ENCODE measurements at regions not wholly inside any gene's neighbourhood (a gene's known extent, or its start where the extent isn't known, plus 50 kb on each side); places are given as distances from the start of the nearest gene placed in this dataset.
"Not testable (repeated sequence)": the region's sequence is repeated elsewhere in the genome, so short reads cannot be mapped to it uniquely, and the experiment has no call there.

- no peak for TF ChIP-seq CTCF (IDR thresholded peaks at IDR 0.05)
- intact Hi-C loops (cut with DNase I), result no loop called here
Observed at GRCh38 chr2:35962585-35963146, 392.9 kb upstream of the CRIM1 start.

GRCh38 chr2:35960596-35960995, 395.0 kb upstream of the CRIM1 start:
- Histone ChIP-seq H3K4me1 (no peaks in the 10 kb centered on the region), H3K4me3 (no peak overlapping the region), H3K27me3 (no peaks in the 10 kb centered on the region), H3K36me3 (no peaks in the 10 kb centered on the region), H3K9me3 (no peaks in the 10 kb centered on the region), H3K27ac (no peak overlapping the region)
- ATAC-seq, result no peak
- no peak for DNase-seq
- TF ChIP-seq CTCF (IDR thresholded peaks at IDR 0.05), result no peak
- intact Hi-C loops (cut with DNase I), result no loop called here
- no peak for FAIRE-seq
- 51 to 61% methylated on average over 1 of the region's 1 CpG for WGBS, 2 donors

More at GRCh38 chr2:35962585-35963146, 392.9 kb upstream of the CRIM1 start:
- no peak for FAIRE-seq
- WGBS, 2 donors, result 65 to 77% methylated on average over 4 of the region's 4 CpGs
- H3K27me3 ChIP-seq, result no peaks in the 10 kb centered on the region
- no peak overlapping the region for H3K4me3 ChIP-seq
- H3K4me1 ChIP-seq, result no peaks in the 10 kb centered on the region
- no peaks in the 10 kb centered on the region for H3K36me3 ChIP-seq
- no peak for DNase-seq
- no peak overlapping the region for H3K27ac ChIP-seq
- ATAC-seq, result no peak
- no peaks in the 10 kb centered on the region for H3K9me3 ChIP-seq

GRCh38 chr2:35957053-35957452, 398.5 kb upstream of the CRIM1 start:
- H3K36me3 ChIP-seq; H3K27me3 ChIP-seq; H3K27ac ChIP-seq; ATAC-seq; FAIRE-seq; H3K4me1 ChIP-seq; H3K4me3 ChIP-seq; DNase-seq; H3K9me3 ChIP-seq; intact Hi-C loops (cut with DNase I): not testable (repeated sequence)
- WGBS, 2 donors, result 89 to 96% methylated on average over 10 of the region's 10 CpGs

GRCh38 chr2:35946478-35946877, 409.1 kb upstream of the CRIM1 start:
- ATAC-seq, result no peak
- no peak overlapping the region for H3K4me3 ChIP-seq
- no peaks in the 10 kb centered on the region for H3K36me3 ChIP-seq
- H3K4me1 ChIP-seq, result no peaks in the 10 kb centered on the region
- no peak overlapping the region for H3K27ac ChIP-seq
- WGBS, 2 donors, result 39 to 42% methylated on average over 2 of the region's 2 CpGs
- no peaks in the 10 kb centered on the region for H3K27me3 ChIP-seq
- no peak for TF ChIP-seq CTCF (IDR thresholded peaks at IDR 0.05)
- FAIRE-seq, result no peak
- intact Hi-C loops (cut with DNase I), result no loop called here
- DNase-seq, result no peak
- H3K9me3 ChIP-seq, result no peaks in the 10 kb centered on the region

GRCh38 chr2:35938838-35939237, 416.7 kb upstream of the CRIM1 start:
- no peak for TF ChIP-seq CTCF (IDR thresholded peaks at IDR 0.05)
- Histone ChIP-seq H3K4me3 (no peak overlapping the region), H3K9me3 (no peaks in the 10 kb centered on the region), H3K36me3 (no peaks in the 10 kb centered on the region), H3K27me3 (no peaks in the 10 kb centered on the region), H3K4me1 (no peaks in the 10 kb centered on the region), H3K27ac (no peak overlapping the region)
- intact Hi-C loops (cut with DNase I), result no loop called here
- WGBS, 2 donors, result 66 to 86% methylated on average over 4 of the region's 4 CpGs
- DNase-seq (no peak), FAIRE-seq (no peak), ATAC-seq (no peak)
